ENCODE measurements at regions not wholly inside any gene's neighbourhood (a gene's known extent, or its start where the extent isn't known, plus 50 kb on each side); places are given as distances from the start of the nearest gene placed in this dataset.

- no peak for DNase-seq
Measured at GRCh38 chr14:49971156-49972130, 78.6 kb downstream of the ARF6 start.

DNA sequence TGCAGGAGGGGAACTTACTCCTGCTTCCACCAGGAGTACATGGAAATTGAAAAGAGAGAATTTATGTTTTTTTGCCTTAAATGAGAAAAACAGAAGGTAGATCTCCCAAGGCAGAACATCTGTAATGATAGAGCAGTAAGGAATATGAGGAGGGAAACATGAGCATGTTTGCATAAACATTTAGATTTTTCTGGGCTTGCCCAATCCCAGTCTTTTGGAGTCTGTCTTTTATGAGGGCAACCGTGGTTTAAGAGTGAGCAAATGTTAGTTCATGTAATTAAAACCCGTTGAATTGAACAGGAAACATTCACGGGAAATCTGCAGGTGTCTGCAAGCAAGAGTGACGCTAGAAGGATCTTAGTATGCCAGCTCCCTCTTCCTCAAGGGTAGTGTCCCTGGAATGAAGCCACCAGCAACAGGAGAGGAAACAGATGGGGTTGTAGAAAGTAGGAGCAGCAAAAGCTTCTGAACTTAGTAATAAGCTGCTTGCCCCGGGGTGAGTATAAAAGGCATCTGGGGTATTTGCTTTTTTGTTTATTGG lies 79.3 kb downstream of the ARF6 start:
- no peak for DNase-seq

DNA sequence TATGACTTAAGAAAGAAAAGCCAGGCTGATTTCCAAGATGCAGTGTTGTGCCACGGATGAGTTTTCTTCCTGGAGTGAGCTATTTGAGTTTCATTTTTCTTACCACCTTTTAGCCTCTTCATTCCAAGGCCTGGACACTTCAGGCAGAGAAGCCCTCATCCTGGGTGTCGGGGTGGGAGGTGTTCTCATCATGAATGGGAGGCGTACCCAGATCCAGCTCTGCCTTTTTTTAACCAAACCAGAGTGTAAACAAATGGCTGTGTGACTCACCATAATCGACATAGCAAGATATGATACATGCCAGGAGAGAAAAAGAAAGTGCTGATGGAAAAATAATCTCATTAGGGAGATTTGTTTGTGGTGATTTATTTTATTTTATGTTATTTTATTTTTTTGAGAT lies 79.9 kb downstream of the ARF6 start:
- DNase-seq = no peak

DNA sequence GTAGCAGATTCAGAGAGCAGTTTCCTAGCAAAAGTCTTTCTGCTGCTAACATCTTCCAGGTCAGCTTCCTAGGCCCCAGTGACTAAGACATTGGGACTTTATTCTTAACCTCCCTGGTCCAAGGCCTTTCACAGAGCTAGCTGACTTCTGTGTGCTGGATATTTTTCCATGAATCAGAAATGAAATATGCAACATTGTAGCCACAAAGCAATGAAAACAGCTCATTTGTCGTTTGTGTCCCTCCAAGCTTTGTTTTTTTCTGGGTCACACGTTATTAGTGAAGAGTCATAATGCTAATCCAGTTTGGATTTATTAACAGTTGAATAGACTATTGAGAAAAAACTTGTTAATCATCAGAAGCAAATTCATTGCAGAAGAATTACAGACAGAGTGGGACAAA lies 82.4 kb downstream of the ARF6 start:
- no peak for DNase-seq

DNA sequence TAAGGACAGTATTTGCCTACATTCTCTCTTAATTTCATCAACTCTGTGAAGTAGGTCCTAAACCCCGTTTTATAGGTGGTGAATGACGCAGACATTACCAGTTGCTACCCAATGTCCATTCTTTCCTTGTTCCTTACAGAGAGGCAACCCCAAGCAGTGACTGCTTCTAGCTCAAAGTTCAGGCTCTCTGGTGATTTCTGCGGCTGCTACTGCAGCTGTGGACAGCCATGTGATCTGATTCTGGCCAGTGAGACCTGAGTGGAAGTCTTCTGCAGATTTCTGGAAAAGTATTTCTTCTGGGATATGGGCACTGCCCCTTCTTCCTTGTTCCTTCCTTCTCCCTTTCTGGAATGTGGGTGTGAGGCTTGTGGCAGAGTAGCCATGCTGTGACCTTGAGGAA lies 82.9 kb downstream of the ARF6 start:
- DNase-seq = no peak

- DNase-seq = peak; percentile 42
Measured at GRCh38 chr14:49977126-49977841, 84.4 kb downstream of the ARF6 start.

DNA sequence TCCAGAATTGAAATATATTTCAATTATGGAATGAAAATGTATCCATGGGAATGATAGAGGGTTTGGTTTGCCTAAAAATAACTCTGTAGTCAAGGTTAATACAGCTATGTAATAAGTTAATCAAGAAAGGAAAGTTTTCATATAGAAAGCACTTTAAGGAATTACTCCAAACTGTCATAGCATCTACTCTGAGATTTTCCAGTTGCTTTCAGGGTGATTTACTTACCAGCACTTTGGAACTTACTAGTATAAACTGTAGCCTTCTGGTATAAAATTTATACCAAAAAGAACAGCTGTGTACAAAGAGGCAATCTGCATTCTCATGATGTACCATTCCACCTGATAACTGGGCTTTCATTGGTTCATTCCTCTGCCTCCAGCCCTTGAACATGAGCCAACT lies 87.1 kb downstream of the ARF6 start:
- no peak for DNase-seq

- no peak for DNase-seq
Measured at GRCh38 chr14:49982082-49982481, 89.2 kb downstream of the ARF6 start.

- DNase-seq = no peak
Measured at GRCh38 chr14:49982501-49982951, 89.6 kb downstream of the ARF6 start.

DNA sequence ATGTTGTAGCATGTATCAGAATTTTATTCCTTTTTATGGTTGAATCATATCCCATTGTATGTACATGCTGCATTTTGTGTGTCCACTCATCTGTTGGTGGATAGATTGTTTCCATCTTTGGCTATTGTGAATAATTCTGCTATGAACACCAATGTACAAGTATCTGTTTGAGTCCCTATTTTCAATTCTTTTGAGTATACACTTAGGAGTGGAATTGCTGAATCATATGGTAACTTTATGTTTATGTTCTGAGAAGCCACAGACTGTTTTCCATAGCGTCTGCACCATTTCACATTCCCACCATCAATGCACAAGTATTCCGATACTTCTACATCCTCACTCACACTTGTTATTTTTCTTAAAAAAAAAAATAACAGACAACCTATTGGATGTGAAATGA lies 91.5 kb downstream of the ARF6 start:
- no peak for DNase-seq

GRCh38 chr14:49986343-49987014 lies 93.6 kb downstream of the ARF6 start:
- no peak for DNase-seq

DNA sequence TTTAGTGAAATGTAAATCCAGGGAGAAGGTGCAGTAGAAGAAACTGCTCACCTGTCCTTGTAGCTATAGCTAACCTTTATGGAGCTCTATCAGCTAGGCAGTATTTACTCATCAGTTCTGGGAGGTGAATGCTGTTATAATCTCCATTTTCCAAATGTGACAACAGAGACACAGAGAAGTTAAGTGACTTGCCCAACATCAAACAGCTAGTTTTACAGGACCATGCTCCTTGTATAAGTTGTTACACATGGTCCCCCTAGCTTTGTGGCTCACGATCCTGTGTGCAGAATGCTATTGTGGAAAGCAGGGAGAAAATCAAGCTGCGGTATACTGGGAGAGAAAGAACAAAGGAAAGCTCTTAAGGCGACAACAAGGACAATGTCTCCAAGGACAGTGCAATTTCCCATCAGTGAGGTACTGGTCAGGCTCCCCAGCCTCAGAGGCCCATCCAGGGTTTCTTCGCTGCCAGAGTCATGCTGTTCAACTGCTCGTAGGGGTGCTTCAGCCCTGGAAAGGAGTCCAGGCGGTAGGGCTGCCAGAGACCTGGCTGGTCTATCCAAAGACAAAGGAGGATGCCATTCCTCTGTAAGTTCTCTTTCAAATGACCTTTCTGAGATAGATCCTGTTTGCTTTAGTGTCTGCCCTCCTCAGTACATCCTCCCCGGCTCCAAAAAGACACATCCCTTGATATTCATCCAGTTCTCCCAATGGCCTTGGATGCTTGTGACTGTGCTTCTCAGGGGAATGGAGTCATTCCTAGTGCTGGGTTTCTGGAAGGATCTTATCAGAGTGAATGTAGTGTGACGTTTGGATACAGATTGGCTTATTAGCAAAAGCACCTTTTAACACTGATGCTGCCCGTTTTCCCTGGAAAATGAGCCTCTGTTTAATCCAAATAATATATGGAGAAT lies 95.5 kb downstream of the ARF6 start:
- no peak for DNase-seq

- no peak for DNase-seq
Measured at GRCh38 chr14:49989966-49990365, 97.1 kb downstream of the ARF6 start.

GRCh38 chr14:49991491-49991890 lies 98.6 kb downstream of the ARF6 start:
- DNase-seq = no peak

GRCh38 chr14:49992036-49992435 lies 99.2 kb downstream of the ARF6 start:
- DNase-seq = no peak

DNA sequence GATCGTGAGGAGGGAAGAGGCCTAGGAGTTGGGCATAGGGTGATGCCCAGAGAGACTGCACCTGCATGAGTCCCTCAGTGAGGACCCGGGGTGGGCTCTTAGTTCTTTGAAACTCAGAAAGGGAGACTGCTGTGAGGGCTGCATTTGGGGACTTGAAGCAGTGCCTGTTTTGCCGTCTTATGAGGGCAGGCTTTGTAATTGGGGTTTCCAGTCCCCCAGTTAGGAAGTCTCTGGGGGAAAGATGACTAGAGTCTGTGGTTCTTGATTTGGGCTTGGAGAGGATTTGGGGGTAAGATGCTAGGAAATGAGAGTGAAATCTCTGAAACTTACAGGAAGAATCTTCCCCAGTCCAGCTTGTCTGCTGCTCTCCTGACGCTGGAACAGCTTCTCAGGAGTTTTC lies 99.6 kb downstream of the ARF6 start:
- no peak for DNase-seq

GRCh38 chr14:49992901-49993339 lies 100.0 kb downstream of the ARF6 start:
- DNase-seq = no peak

- DNase-seq = no peak
Measured at GRCh38 chr14:49993565-49993964, 100.7 kb downstream of the ARF6 start.

GRCh38 chr14:49994951-49995561 lies 102.2 kb downstream of the ARF6 start:
- DNase-seq = no peak

GRCh38 chr14:49997991-49998390 lies 105.1 kb downstream of the ARF6 start:
- no peak for DNase-seq

GRCh38 chr14:49999146-49999761 lies 106.4 kb downstream of the ARF6 start:
- peak; percentile 63 for DNase-seq
